AML-193 (cell line): ENCODE measurements at regions not wholly inside any gene's neighbourhood (a gene's known extent, or its start where the extent isn't known, plus 50 kb on each side); places are given as distances from the start of the nearest gene placed in this dataset.
"Not testable (repeated sequence)": the region's sequence is repeated elsewhere in the genome, so short reads cannot be mapped to it uniquely, and the experiment has no call there.

Experiments used
- DNase-seq, 2 experiments: peaks; one replicate each; lab custom pipeline; 2025; lab: John Stamatoyannopoulos, UW

- DNase-seq: peak in 1 of 2 experiments; percentile 15
Observed at GRCh38 chr2:175612280-175612679, 389.8 kb downstream of the LNPK start.

GRCh38 chr2:175606010-175606841 lies 395.8 kb downstream of the LNPK start:
- no peak for DNase-seq

DNA sequence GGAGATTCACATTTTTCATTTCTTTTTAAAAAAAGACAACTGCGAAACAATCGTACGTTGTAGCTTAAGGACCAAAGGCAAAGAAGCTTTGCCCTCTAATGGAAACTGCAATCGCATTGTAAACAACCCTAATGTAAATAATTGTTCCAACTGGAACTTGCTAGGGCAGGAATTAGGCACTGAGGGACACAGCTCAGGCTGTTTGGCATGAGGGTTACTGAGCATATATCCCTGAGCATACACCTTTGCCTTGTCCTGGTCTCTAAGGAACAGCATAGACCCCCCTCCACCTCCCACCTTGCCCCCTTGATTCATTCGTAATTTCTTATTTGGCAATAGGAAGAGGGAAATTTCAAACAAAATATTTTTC lies 396.4 kb downstream of the LNPK start:
- DNase-seq: no peak

- DNase-seq: no peak
Observed at GRCh38 chr2:175601969-175602368, 400.1 kb downstream of the LNPK start.

DNA sequence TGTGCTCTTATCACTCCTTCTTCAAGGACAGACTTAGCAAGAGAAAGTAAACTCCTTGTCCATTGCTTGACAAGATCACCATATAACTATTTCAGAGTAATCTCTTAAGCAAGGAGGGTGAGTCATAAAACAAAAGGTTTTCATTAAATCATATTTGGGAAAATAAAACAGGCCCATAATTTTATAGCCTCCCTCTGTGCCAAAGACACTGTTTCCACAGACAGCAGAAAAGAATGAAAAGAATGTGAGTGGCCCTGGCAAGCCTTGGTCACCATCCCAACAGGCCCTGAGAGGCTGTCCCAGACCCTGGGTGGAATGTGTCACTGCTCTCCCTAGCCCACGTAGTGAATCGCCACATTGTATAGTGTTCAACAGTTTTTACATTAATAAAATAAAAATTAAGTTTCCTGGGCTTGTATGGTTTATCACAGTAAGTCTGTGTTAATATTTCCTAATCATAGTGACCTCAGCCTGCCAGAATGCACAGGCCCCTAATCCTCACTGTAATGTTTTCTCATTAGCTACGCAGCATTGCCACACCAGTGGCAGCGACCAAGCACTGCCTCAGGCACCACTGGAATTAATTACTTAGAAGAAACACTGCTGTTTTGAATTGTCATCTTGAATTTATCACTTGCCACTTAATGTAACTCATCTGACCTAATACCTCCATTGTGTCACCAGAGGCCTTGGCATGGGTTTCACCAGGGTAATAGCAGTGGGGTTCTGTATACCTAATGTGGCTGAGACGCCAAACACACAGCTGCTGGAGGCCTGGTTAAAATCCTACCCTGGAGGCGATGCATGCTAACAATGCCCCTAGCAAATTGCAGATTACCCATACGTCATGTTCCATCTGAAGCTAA lies 401.9 kb downstream of the LNPK start:
- no peak for DNase-seq

GRCh38 chr2:175597286-175597685 lies 404.8 kb downstream of the LNPK start:
- DNase-seq: no peak

DNA sequence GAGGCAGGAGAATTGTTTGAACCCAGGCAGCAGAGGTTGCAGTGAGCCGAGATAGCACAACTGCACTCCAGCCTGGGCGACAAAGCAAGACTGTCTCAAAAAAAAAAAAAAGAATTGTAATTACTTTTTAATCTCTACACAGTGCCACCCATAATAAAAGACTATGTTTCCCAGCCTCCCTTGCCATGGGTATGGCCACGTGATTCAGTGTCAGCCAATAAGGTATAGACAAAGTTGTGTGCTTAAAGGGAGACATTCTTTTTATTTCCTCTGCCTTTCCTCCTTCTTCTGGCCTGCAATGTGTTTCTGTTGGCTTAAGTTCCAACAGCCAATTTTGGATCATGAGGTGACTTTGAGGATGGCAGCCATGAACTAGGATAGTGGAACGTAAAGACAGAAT lies 406.9 kb downstream of the LNPK start:
- DNase-seq: no peak

DNA sequence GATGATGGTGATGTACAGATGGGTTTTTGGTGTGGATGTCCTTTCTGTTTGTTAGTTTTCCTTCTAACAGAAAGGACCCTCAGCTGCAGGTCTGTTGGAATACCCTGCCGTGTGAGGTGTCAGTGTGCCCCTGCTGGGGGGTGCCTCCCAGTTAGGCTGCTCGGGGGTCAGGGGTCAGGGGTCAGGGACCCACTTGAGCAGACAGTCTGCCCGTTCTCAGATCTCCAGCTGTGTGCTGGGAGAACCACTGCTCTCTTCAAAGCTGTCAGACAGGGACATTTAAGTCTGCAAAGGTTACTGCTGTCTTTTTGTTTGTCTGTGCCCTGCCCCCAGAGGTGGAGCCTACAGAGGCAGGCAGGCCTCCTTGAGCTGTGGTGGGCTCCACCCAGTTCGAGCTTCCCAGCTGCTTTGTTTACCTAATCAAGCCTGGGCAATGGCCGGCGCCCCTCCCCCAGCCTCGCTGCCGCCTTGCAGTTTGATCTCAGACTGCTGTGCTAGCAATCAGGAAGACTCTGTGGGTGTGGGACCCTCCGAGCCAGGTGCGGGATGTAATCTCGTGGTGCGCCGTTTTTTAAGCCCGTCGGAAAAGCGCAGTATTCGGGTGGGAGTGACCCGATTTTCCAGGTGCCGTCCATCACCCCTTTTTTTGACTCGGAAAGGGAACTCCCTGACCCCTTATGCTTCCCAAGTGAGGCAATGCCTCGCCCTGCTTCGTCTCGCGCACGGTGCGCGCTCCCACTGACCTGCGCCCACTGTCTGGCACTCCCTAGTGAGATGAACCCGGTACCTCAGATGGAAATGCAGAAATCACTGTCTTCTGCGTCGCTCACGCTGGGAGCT lies 408.2 kb downstream of the LNPK start:
- DNase-seq: not testable (repeated sequence)

- DNase-seq: not testable (repeated sequence)
Observed at GRCh38 chr2:175588213-175588612, 406.7 kb upstream of the ATP5MC3 start.

DNA sequence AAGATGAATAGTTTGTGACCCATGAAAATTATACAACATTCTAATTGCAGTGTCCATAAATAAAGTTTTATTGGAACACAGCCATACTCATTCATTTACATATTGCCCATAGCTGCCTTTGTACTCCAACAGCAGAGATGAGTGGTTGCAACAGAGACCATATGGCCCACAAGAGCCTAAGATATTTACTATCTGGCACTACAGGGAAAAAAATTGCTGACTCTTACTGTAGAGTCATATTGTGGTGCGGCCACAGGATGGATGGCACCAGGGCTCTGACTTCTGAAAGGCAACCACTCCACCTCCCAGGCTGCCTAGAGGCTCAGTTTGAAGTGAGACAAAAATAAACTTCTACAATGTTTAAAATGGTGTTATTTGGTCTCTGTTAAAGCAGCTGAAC lies 404.0 kb upstream of the ATP5MC3 start:
- no peak for DNase-seq

GRCh38 chr2:175580652-175581051 lies 399.1 kb upstream of the ATP5MC3 start:
- DNase-seq: no peak

DNA sequence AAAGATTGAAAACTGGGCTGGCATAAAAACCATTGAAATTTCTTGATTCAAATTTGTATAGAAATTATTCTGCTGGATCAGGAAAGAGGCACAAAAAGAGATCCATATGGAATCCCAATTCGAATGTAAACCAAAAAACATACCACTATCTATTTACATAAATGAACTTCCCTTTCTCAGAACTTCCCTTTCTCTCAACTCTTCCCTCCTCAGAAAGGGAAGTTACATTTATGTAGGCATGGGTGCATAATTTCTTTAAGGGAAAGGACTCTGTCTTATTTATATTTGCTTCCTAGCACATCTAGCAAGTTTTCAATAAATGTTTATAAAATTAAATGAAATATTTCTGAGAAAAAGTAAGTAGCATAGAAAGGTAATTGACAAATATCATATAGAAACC lies 398.1 kb upstream of the ATP5MC3 start:
- DNase-seq: peak; percentile 80 to 82

GRCh38 chr2:175577368-175577970 lies 396.0 kb upstream of the ATP5MC3 start:
- DNase-seq: no peak

DNA sequence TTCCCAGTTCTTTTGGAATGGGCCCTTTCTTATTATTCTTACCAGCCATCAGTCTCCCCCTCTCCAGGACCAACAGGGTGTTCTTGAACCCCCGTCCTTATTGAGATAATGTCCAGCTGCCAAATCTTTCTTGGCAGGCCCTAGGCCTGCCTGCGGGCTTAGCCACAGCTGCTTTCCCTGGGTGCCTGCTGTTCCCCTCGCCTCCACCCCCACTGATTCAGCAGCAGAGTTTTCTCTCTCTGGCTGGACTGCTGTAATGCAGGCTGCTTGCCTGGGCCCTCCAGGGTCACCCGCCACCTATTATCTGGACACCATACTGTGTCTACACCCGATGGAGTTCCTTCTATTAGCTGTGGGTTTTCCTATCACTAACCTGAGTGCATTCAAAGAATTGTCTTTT lies 395.4 kb upstream of the ATP5MC3 start:
- DNase-seq: no peak

GRCh38 chr2:175576270-175576669 lies 394.8 kb upstream of the ATP5MC3 start:
- DNase-seq: no peak

GRCh38 chr2:175575346-175576258 lies 394.1 kb upstream of the ATP5MC3 start:
- no peak for DNase-seq

GRCh38 chr2:175574069-175574468 lies 392.6 kb upstream of the ATP5MC3 start:
- no peak for DNase-seq

DNA sequence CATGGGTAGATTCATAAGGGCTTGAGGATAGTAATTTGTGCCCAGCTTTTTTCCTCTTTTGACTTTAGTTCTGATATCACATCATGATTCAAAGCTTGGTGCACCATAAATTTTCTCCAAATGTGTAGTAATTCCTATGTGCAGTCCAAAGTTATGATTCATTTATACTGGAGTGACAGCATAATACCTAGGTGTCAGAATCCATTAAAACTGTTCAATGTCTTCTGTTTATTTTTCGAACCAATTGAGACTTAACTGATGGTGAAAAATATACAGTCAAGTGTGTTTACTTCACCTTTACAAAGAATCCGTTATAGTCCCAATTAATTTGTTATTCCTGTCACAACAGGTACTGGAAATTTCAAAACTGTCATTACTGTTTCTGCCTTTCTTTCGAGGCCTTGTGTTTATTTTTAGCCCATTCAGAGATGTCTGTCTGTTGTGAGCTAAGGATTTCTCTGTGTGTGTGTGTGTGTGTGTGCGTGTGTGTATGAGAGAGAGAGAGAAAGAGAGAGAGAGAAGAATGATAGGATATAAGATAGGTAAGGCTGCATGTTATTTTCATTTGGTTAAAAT lies 389.7 kb upstream of the ATP5MC3 start:
- DNase-seq: no peak

- no peak for DNase-seq
Observed at GRCh38 chr2:175568109-175568730, 386.7 kb upstream of the ATP5MC3 start.
